ENCODE measurements at regions not wholly inside any gene's neighbourhood (a gene's known extent, or its start where the extent isn't known, plus 50 kb on each side); places are given as distances from the start of the nearest gene placed in this dataset.
"Not testable (repeated sequence)": the region's sequence is repeated elsewhere in the genome, so short reads cannot be mapped to it uniquely, and the experiment has no call there.

DNA sequence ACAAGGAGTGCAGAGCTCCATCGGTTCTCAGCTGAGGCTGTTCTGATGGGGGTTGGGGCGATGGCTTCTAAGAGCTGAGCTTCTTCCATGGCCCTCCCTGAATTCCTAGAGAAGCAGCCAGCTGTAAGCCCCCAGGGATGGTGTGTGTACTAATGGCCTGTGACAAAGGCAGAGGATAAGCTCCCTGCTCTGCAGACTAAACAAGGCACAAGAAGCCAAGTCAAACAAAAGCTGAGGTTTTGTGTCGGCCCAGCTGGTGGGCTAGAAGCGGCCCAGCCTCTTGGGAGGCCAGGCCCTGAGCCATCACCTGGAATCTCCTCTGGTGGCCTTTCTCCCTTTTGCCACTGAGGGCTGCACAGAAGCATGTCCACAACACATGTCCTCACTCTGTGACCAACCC is 75.0 kb upstream of the XPA start:
- DNase-seq (ENCODE audit: low read depth in 3 of 3, low spot score in 2 of 3), result no peak

- DNase-seq (ENCODE audit: low read depth in 3 of 3, low spot score in 2 of 3), result no peak
Measured at GRCh38 chr9:97773091-97773490, 76.0 kb upstream of the XPA start.

DNA sequence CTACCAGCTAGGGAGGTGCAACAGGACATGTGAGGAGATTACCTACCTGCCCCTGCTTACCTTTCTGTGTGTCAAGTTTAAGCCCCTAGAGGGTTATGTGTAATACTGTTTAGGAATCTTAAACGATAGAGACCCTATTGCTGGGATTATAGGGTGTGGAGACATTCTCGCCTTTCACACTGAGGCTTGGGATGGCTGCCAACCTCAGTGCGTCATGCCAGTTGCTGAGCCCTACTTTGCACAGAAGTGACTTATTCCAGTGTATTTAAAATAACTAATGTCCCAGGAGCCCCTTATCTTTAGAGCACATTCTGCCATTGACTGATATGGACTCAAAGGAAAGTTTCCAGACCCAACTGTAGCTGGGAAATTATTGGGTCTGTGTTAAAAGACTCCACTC is 76.6 kb upstream of the XPA start:
- no peak for DNase-seq (ENCODE audit: low read depth in 3 of 3, low spot score in 2 of 3)

DNA sequence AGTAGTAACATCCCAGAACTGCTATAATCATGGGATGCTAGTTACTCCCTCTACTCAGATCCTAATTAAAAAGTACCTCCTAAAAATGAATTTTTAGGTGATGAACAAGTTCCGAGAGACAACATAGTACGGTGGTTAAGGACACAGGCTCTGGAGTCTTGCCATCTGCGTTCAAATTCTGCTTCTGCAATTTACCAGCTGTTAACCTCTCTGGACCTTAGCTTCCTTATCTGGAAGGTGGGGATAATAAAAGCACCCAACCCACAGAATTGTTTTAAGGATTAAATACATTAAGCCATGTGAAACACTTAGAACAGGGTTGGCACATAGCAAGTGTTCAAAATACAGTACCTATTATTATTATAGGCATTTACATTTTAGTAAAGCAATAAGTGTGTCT is 77.5 kb upstream of the XPA start:
- DNase-seq (ENCODE audit: low read depth in 3 of 3, low spot score in 2 of 3), result no peak

DNA sequence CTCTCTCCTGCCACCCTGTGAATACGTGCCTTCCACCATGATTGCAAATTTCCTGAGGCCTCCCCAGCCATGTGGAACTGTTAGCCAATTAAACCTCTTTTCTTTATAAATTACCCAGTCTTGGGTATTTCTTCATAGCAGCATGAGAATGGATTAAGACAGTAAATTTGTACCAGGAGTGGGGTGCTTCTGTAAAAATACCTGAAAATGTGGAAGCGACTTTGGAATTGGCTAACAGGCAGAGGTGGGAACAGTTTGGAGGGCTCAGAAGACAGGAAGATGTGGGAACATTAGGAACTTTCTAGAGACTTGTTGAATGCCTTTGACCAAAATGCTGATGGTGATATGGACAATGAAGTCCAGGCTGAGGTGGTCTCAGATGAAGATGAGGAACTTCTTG is 74.3 kb upstream of the FOXE1 start:
- not testable (repeated sequence) for DNase-seq (ENCODE audit: low read depth in 3 of 3, low spot score in 2 of 3)

- no peak for DNase-seq (ENCODE audit: low read depth in 3 of 3, low spot score in 2 of 3)
Measured at GRCh38 chr9:97779608-97780007, 73.4 kb upstream of the FOXE1 start.

DNA sequence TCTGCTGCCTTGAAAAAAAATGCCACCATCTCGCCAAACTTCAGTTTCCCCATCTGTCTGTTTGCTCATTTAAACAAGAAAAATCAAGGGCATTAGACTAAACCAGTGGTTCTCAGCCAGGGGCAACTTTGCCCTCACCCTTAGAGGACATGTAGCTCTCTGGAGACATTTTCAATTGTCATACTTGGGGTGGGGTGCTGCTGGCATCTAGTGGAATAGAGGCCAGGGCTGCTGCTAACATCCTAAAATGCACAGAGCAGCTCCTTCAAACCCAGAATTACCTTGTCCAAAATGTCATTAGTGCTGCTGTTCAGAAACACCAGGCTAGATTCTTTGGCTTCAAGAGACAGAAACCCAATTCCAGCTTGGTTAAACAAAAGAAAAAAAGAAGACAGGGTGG is 71.1 kb upstream of the FOXE1 start:
- no peak for DNase-seq (ENCODE audit: low read depth in 3 of 3, low spot score in 2 of 3)

- DNase-seq (ENCODE audit: low read depth in 3 of 3, low spot score in 2 of 3), result no peak
Measured at GRCh38 chr9:97786341-97786740, 66.7 kb upstream of the FOXE1 start.

GRCh38 chr9:97787551-97787950 is 65.5 kb upstream of the FOXE1 start:
- no peak for DNase-seq (ENCODE audit: low read depth in 3 of 3, low spot score in 2 of 3)

DNA sequence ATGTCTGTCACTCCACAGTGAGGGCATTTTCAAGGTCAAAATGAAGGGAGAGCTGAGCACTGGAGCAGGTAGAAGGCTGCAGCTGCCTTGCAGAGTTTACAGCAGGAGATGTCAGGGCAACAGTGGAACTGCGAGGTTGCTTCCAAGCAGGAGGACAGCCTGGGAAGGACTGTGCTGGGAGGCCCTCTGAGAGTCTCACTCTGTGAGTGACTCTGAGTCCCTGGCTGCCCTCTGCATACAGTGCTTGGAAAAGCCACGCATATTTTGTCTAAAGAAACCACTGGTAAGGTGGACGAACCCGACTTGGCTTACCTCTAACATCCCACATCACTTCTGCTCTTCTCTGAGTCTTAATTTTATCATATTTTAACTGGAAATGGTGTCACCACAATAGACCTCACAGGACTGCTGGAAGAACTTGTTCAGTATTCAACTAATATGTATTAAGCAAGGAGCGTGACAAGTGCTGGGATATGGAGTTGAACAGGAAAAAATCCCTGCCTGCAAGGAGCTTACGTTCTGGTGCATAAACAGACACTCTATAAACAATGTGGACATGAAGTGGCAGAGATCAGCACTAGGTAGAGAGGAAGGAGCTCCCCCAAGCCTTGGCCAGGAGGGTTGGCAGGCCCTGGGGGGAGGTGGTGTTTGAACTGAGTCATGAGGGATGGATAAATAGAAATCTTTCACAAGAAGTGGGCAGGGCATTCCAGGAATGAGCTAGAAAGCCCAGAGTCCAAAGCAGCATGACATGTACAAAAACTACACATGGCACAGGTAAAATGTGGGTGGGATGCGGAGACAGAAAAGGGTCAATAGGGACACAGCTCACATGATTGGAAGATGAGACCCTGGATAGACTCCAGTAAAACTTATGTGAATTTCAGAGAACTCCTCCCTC is 64.0 kb upstream of the FOXE1 start:
- no peak for DNase-seq (ENCODE audit: low read depth in 3 of 3, low spot score in 2 of 3)

GRCh38 chr9:97790542-97790941 is 62.5 kb upstream of the FOXE1 start:
- no peak for DNase-seq (ENCODE audit: low read depth in 3 of 3, low spot score in 2 of 3)

DNA sequence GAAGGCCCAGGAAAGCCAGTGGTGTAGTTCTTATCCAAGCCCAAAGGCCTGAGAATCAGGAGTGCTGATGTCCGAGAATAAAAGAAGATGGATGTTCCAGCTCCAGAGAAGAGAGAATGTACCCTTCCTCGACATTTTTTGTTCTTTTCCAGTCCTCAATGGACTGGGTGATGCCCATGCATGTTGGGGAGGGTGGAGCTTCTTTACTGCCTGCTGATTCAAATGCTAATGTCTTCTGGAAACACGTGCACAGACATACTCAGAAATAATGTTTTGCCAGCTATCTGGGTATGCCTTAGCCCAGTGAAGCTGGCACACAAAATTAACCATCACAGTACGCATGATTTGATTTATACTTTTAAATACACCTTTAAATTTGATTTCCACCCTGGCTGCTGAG is 61.5 kb upstream of the FOXE1 start:
- no peak for DNase-seq (ENCODE audit: low read depth in 3 of 3, low spot score in 2 of 3)

GRCh38 chr9:97793067-97793466 is 60.0 kb upstream of the FOXE1 start:
- no peak for DNase-seq (ENCODE audit: low read depth in 3 of 3, low spot score in 2 of 3)

GRCh38 chr9:97794666-97795065 is 58.4 kb upstream of the FOXE1 start:
- DNase-seq (ENCODE audit: low read depth in 3 of 3, low spot score in 2 of 3), result no peak

DNA sequence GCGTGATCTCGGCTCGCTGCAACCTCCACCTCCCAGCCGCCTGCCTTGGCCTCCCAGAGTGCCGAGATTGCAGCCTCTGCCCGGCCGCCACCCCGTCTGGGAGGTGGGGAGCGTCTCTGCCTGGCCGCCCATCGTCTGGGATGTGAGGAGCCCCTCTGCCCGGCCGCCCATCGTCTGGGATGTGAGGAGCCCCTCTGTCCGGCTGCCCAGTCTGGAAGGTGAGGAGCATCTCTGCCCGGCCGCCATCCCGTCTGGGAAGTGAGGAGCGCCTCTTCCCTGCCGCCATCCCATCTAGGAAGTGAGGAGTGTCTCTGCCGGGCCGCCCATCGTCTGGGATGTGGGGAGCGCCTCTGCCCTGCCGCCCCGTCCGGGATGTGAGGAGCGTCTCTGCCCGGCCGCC is 56.9 kb upstream of the FOXE1 start:
- not testable (repeated sequence) for DNase-seq (ENCODE audit: low read depth in 3 of 3, low spot score in 2 of 3)

- DNase-seq (ENCODE audit: low read depth in 3 of 3, low spot score in 2 of 3), result no peak
Measured at GRCh38 chr9:97801180-97801579, 51.8 kb upstream of the FOXE1 start.

DNA sequence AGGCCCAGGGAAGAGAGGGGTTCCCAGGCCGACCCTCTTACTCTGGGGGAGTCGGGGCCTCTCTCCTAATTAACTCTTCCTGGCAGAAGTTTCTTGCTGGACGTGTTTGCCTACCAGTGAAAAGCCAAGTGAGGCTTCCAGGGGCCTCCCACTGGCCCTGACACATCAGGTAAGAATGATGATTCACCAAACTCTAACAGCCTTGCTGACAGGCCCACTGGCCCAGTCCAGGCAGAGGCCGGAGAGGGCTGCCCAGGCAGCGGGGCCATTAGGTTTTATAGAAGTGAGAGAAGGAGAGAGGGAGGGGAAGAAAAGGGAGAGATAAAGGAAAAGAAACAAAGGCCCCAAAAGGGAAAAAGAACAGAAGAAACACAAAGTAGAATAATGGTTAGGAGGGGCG is 50.8 kb upstream of the FOXE1 start:
- no peak for DNase-seq (ENCODE audit: low read depth in 3 of 3, low spot score in 2 of 3)

- peak in 1 of 3 donors; percentile 18 for DNase-seq (ENCODE audit: low read depth in 3 of 3, low spot score in 2 of 3)
Measured at GRCh38 chr9:97803167-97804058, 49.6 kb upstream of the FOXE1 start.
